ENCODE measurements at regions not wholly inside any gene's neighbourhood (a gene's known extent, or its start where the extent isn't known, plus 50 kb on each side); places are given as distances from the start of the nearest gene placed in this dataset.

DNA sequence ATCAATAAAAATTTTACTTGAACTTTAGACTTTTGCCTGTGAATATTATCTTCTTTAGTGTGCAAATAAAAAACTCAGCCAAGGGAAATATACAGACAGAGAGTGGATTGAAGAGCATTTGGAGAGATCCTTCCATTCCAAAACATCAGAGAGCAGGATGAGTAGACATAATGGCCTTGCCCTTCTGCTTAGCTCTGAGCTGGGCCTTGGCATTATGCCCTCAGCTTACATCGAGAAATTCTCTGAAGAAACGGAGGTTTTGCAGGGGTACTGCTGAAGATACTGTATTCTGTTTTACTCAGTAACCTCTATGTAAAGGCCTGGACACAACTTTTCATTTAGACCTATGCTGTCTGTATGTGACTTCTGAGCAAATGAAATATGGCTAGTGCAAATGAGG lies 317.4 kb downstream of the STIM2 start:
- Histone ChIP-seq H3K36me3 (ENCODE audit: control insufficient read depth, low read length) (no peaks in the 10 kb centered on the region), H3K4me2 (ENCODE audit: low read length) (no peak overlapping the region), H3K27me3 (ENCODE audit: control insufficient read depth, low read length) (peaks cover 2% of the 10 kb centered on the region; the same call in 1 of the 2 replicates), H3K9me3 (ENCODE audit: control insufficient read depth, insufficient read depth, low read length) (no peaks in the 10 kb centered on the region), H3K27ac (ENCODE audit: low read depth, low read length) (no peak overlapping the region), H4K20me1 (ENCODE audit: control insufficient read depth, insufficient read depth, low read depth, low read length) (no peaks in the 10 kb centered on the region), H3F3A (ENCODE audit: control insufficient read depth, insufficient read depth) (no peaks in the 10 kb centered on the region), H3K79me2 (ENCODE audit: control insufficient read depth, low read length) (no peaks in the 10 kb centered on the region), H3K4me1 (ENCODE audit: control insufficient read depth, low read length) (no peaks in the 10 kb centered on the region), H3K4me3 (ENCODE audit: low read length) (no peak overlapping the region), H3K9me2 (replicated peaks; ENCODE audit: control insufficient read depth, low read length) (no peaks in the 10 kb centered on the region)
- no peak for TF ChIP-seq EZH2phosphoT487 (IDR thresholded peaks at IDR 0.05; ENCODE audit: borderline replicate concordance, low read length)
- TF ChIP-seq, protein P1, sequence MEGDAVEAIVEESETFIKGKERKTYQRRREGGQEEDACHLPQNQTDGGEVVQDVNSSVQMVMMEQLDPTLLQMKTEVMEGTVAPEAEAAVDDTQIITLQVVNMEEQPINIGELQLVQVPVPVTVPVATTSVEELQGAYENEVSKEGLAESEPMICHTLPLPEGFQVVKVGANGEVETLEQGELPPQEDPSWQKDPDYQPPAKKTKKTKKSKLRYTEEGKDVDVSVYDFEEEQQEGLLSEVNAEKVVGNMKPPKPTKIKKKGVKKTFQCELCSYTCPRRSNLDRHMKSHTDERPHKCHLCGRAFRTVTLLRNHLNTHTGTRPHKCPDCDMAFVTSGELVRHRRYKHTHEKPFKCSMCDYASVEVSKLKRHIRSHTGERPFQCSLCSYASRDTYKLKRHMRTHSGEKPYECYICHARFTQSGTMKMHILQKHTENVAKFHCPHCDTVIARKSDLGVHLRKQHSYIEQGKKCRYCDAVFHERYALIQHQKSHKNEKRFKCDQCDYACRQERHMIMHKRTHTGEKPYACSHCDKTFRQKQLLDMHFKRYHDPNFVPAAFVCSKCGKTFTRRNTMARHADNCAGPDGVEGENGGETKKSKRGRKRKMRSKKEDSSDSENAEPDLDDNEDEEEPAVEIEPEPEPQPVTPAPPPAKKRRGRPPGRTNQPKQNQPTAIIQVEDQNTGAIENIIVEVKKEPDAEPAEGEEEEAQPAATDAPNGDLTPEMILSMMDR (IDR thresholded peaks at IDR 0.05; ENCODE audit: low read depth, low read length, poor library complexity, severe bottlenecking), result no peak

DNA sequence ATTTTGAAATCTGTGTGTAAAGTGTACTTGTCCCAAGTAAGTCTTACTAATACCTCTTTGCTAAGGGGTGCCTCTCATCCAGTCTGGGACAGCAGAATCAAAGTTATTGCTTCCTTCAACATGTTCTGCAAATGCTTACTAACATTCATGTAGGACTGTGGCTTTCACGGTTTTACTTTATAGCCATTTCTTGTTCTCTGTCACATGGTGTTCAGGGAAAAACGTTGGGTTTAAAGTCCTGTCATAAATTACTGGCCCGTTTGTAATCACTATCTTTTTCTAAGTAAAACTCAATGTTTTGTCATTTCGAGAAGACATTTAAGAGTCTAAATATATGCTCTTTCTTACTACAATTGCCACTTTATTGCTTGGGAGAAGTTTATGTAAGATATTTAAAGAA lies 321.1 kb downstream of the STIM2 start:
- Histone ChIP-seq H3K27ac (ENCODE audit: low read depth, low read length) (no peak overlapping the region), H3K27me3 (ENCODE audit: control insufficient read depth, low read length) (peaks cover 2% of the 10 kb centered on the region; the same call in 1 of the 2 replicates), H3K36me3 (ENCODE audit: control insufficient read depth, low read length) (no peaks in the 10 kb centered on the region), H3F3A (ENCODE audit: control insufficient read depth, insufficient read depth) (no peaks in the 10 kb centered on the region), H3K9me2 (replicated peaks; ENCODE audit: control insufficient read depth, low read length) (no peaks in the 10 kb centered on the region), H3K9me3 (ENCODE audit: control insufficient read depth, insufficient read depth, low read length) (no peaks in the 10 kb centered on the region), H3K4me1 (ENCODE audit: control insufficient read depth, low read length) (no peaks in the 10 kb centered on the region), H3K4me2 (ENCODE audit: low read length) (no peak overlapping the region), H3K4me3 (ENCODE audit: low read length) (no peak overlapping the region), H3K79me2 (ENCODE audit: control insufficient read depth, low read length) (no peaks in the 10 kb centered on the region), H4K20me1 (ENCODE audit: control insufficient read depth, insufficient read depth, low read depth, low read length) (no peaks in the 10 kb centered on the region)
- TF ChIP-seq, protein P1 (IDR thresholded peaks at IDR 0.05; ENCODE audit: low read depth, low read length, poor library complexity, severe bottlenecking), result no peak
- no peak for TF ChIP-seq EZH2phosphoT487 (IDR thresholded peaks at IDR 0.05; ENCODE audit: borderline replicate concordance, low read length)

DNA sequence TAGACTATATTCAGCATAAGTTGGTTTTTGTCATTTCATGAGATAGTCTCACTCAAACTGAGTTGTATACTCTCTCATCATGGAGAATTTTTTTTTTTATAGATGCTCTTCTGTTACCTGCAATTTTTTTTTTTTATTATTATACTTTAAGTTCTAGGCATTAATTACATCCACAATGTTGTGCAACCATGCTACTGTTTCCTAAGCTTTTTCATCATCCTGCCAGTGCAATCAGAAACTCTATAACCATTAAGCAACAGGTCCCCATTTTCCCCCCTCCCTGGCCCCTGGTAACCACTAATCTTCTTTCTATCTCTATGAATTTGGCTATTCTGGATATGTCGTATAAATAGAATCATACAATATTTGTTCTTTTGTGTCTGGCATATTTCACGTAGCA lies 321.6 kb downstream of the STIM2 start:
- no peaks in the 10 kb centered on the region for H3K27me3 ChIP-seq (ENCODE audit: control insufficient read depth, low read length)
- no peaks in the 10 kb centered on the region for H3K36me3 ChIP-seq (ENCODE audit: control insufficient read depth, low read length)
- no peak overlapping the region for H3K4me3 ChIP-seq (ENCODE audit: low read length)
- no peaks in the 10 kb centered on the region for H4K20me1 ChIP-seq (ENCODE audit: control insufficient read depth, insufficient read depth, low read depth, low read length)
- no peaks in the 10 kb centered on the region for H3K9me3 ChIP-seq (ENCODE audit: control insufficient read depth, insufficient read depth, low read length)
- H3F3A ChIP-seq (ENCODE audit: control insufficient read depth, insufficient read depth), result no peaks in the 10 kb centered on the region
- H3K27ac ChIP-seq (ENCODE audit: low read depth, low read length), result no peak overlapping the region
- no peaks in the 10 kb centered on the region for H3K79me2 ChIP-seq (ENCODE audit: control insufficient read depth, low read length)
- no peaks in the 10 kb centered on the region for H3K4me1 ChIP-seq (ENCODE audit: control insufficient read depth, low read length)
- H3K4me2 ChIP-seq (ENCODE audit: low read length), result no peak overlapping the region
- no peaks in the 10 kb centered on the region for H3K9me2 ChIP-seq (replicated peaks; ENCODE audit: control insufficient read depth, low read length)
- TF ChIP-seq EZH2phosphoT487 (IDR thresholded peaks at IDR 0.05; ENCODE audit: borderline replicate concordance, low read length), result no peak
- TF ChIP-seq, protein P1 (IDR thresholded peaks at IDR 0.05; ENCODE audit: low read depth, low read length, poor library complexity, severe bottlenecking), result no peak

All from DOHH2 (cell line).